OCI-LY1 (cell line): ENCODE measurements at regions not wholly inside any gene's neighbourhood (a gene's known extent, or its start where the extent isn't known, plus 50 kb on each side); places are given as distances from the start of the nearest gene placed in this dataset.

Experiments used
- H2AFZ ChIP-seq: fragments of 200-600 bp; sonication (generic), shearing (Covaris generic); 2 replicates; pipeline ENCODE4 v1.6.0; 2014; ENCODE audit warnings: antibody characterized with exemption, mild to moderate bottlenecking, low read length
- H3F3A ChIP-seq: fragments of 200-600 bp; sonication (generic), shearing (Covaris generic); 2 replicates; pipeline ENCODE4 v1.6.0; 2014; ENCODE audit warnings: mild to moderate bottlenecking, antibody characterized with exemption, low read length, moderate library complexity; ENCODE audit not compliant: insufficient read depth
- H3K27ac ChIP-seq: fragments of 200-600 bp; sonication (generic); 2 replicates; pipeline ENCODE4 v1.5.1; 2014; ENCODE audit warnings: low read length, mixed run types, mild to moderate bottlenecking, low read depth; ENCODE audit not compliant: poor library complexity, severe bottlenecking
- H3K27me3 ChIP-seq: fragments of 200-600 bp; sonication (generic); 2 replicates; pipeline ENCODE4 v1.6.0; 2014; ENCODE audit warnings: antibody characterized with exemption, mild to moderate bottlenecking, low read length, moderate library complexity; ENCODE audit not compliant: insufficient read depth
- H3K36me3 ChIP-seq: fragments of 200-600 bp; sonication (generic); 2 replicates; pipeline ENCODE4 v1.6.1; 2014; ENCODE audit warnings: mild to moderate bottlenecking, antibody characterized with exemption, low read length, moderate library complexity, mixed read lengths; ENCODE audit not compliant: insufficient read depth
- H3K4me1 ChIP-seq: fragments of 200-600 bp; sonication (generic); 2 replicates; pipeline ENCODE4 v1.5.1; 2014; ENCODE audit warnings: mild to moderate bottlenecking, low read length, moderate library complexity; ENCODE audit not compliant: insufficient read depth, severe bottlenecking
- H3K4me2 ChIP-seq: fragments of 200-600 bp; sonication (generic), shearing (Covaris generic); 2 replicates; pipeline ENCODE4 v1.6.1; 2014; ENCODE audit warnings: low read length
- H3K4me3 ChIP-seq: fragments of 200-600 bp; sonication (generic); 2 replicates; pipeline ENCODE4 v1.5.1; 2014; ENCODE audit warnings: low read length, low read depth, mild to moderate bottlenecking, mixed read lengths; ENCODE audit not compliant: poor library complexity, severe bottlenecking
- H3K79me2 ChIP-seq: fragments of 200-600 bp; shearing (Covaris generic); 2 replicates; pipeline ENCODE4 v1.6.1; 2016; ENCODE audit warnings: mixed run types, low read length, mixed read lengths; ENCODE audit not compliant: insufficient read depth
- H3K9ac ChIP-seq: fragments of 200-600 bp; sonication (generic), shearing (Covaris generic); 2 replicates; pipeline ENCODE4 v1.6.1; 2014; ENCODE audit warnings: mild to moderate bottlenecking, low read length, mixed read lengths
- H3K9me2 ChIP-seq: fragments of 200-600 bp; sonication (generic), shearing (Covaris generic); 2 replicates; pipeline ENCODE4 v1.6.1; 2014; ENCODE audit warnings: low read depth, mild to moderate bottlenecking, low read length, mixed read lengths
- H3K9me3 ChIP-seq: fragments of 200-600 bp; shearing (Covaris generic); 2 replicates; pipeline ENCODE4 v1.6.1; 2014; ENCODE audit warnings: low read length, mixed read lengths
- H4K20me1 ChIP-seq: fragments of 200-600 bp; sonication (generic), shearing (Covaris generic); 2 replicates; pipeline ENCODE4 v1.6.0; 2016; ENCODE audit warnings: mild to moderate bottlenecking, low read length; ENCODE audit not compliant: insufficient read depth
- CTCF ChIP-seq: fragments of 200-600 bp; sonication (generic), shearing (Covaris generic); IDR thresholded peaks from 2 replicates; pipeline ENCODE4 v1.5.1; 2017; ENCODE audit warnings: mild to moderate bottlenecking, antibody characterized with exemption, low read length, moderate library complexity, mixed read lengths
- EZH2 ChIP-seq: fragments of 200-600 bp; sonication (generic), shearing (Covaris generic); IDR thresholded peaks from 2 replicates; pipeline ENCODE4 v1.8.0; 2017; ENCODE audit warnings: borderline replicate concordance, mixed run types, mild to moderate bottlenecking, antibody characterized with exemption, low read length, moderate library complexity, mixed read lengths

- no peak for TF ChIP-seq EZH2
- TF ChIP-seq CTCF, result no peak
These were observed 73.1 kb upstream of the RPRM start for GRCh38 chr2:153551698-153552097.

GRCh38 chr2:153557211-153557610 is 78.6 kb upstream of the RPRM start:
- H3K36me3 ChIP-seq, result no peaks in the 10 kb centered on the region
- H3K4me3 ChIP-seq, result no peak overlapping the region
- no peak overlapping the region for H2AFZ ChIP-seq
- H3K4me1 ChIP-seq, result no peaks in the 10 kb centered on the region
- H4K20me1 ChIP-seq, result no peaks in the 10 kb centered on the region
- no peaks in the 10 kb centered on the region for H3F3A ChIP-seq
- H3K4me2 ChIP-seq, result no peak overlapping the region
- H3K9ac ChIP-seq, result no peak overlapping the region
- no peaks in the 10 kb centered on the region for H3K79me2 ChIP-seq
- no peak overlapping the region for H3K27ac ChIP-seq
- TF ChIP-seq EZH2 (no peak), CTCF (no peak)
- H3K27me3 ChIP-seq, result no peaks in the 10 kb centered on the region
- H3K9me3 ChIP-seq, result no peaks in the 10 kb centered on the region
- H3K9me2 ChIP-seq, result no peaks in the 10 kb centered on the region

More at GRCh38 chr2:153551698-153552097, 73.1 kb upstream of the RPRM start:
- no peak overlapping the region for H3K4me2 ChIP-seq
- H4K20me1 ChIP-seq, result no peaks in the 10 kb centered on the region
- no peaks in the 10 kb centered on the region for H3F3A ChIP-seq
- H3K4me1 ChIP-seq, result no peaks in the 10 kb centered on the region
- H3K36me3 ChIP-seq, result no peaks in the 10 kb centered on the region
- H2AFZ ChIP-seq, result no peak overlapping the region
- H3K27ac ChIP-seq, result no peak overlapping the region
- no peaks in the 10 kb centered on the region for H3K9me2 ChIP-seq
- no peaks in the 10 kb centered on the region for H3K27me3 ChIP-seq
- no peaks in the 10 kb centered on the region for H3K9me3 ChIP-seq
- H3K79me2 ChIP-seq, result no peaks in the 10 kb centered on the region
- H3K4me3 ChIP-seq, result no peak overlapping the region
- no peak overlapping the region for H3K9ac ChIP-seq

- H3K4me1 ChIP-seq, result no peaks in the 10 kb centered on the region
- no peak overlapping the region for H3K27ac ChIP-seq
- H3K9me3 ChIP-seq, result no peaks in the 10 kb centered on the region
- H3K9ac ChIP-seq, result no peak overlapping the region
- no peaks in the 10 kb centered on the region for H3F3A ChIP-seq
- no peaks in the 10 kb centered on the region for H4K20me1 ChIP-seq
- H3K4me3 ChIP-seq, result no peak overlapping the region
- H3K27me3 ChIP-seq, result no peaks in the 10 kb centered on the region
- no peak for TF ChIP-seq CTCF
- no peak for TF ChIP-seq EZH2
- no peaks in the 10 kb centered on the region for H3K9me2 ChIP-seq
- H2AFZ ChIP-seq, result no peak overlapping the region
- no peaks in the 10 kb centered on the region for H3K36me3 ChIP-seq
- no peaks in the 10 kb centered on the region for H3K79me2 ChIP-seq
- no peak overlapping the region for H3K4me2 ChIP-seq
These were observed 79.2 kb upstream of the RPRM start for GRCh38 chr2:153557714-153558113.
